HUES6 (cell line): ENCODE measurements at regions not wholly inside any gene's neighbourhood (a gene's known extent, or its start where the extent isn't known, plus 50 kb on each side); places are given as distances from the start of the nearest gene placed in this dataset.
"Not testable (repeated sequence)": the region's sequence is repeated elsewhere in the genome, so short reads cannot be mapped to it uniquely, and the experiment has no call there.

Source experiments
- H3K27ac ChIP-seq: 2 replicates; pipeline ENCODE4 v1.7.0; 2013; ENCODE audit warnings: low read depth, mild to moderate bottlenecking, low read length, inconsistent platforms
- H3K27me3 ChIP-seq: 2 replicates; pipeline ENCODE4 v1.6.1; 2013; ENCODE audit warnings: low read length; ENCODE audit not compliant: control insufficient read depth, insufficient read depth
- H3K36me3 ChIP-seq: 2 replicates; pipeline ENCODE4 v1.6.1; 2013; ENCODE audit warnings: low read length; ENCODE audit not compliant: control insufficient read depth, insufficient read depth
- H3K4me1 ChIP-seq: 2 replicates; pipeline ENCODE4 v1.6.1; 2013; ENCODE audit warnings: low read length; ENCODE audit not compliant: control insufficient read depth, insufficient read depth
- H3K4me3 ChIP-seq: 2 replicates; pipeline ENCODE4 v1.5.1; 2013; ENCODE audit warnings: low read depth, low read length
- H3K9ac ChIP-seq: one replicate; pipeline ENCODE4 v1.6.1; 2013; ENCODE audit warnings: mild to moderate bottlenecking, low read length
- H3K9me3 ChIP-seq: 2 replicates; pipeline ENCODE4 v1.6.1; 2013; ENCODE audit warnings: low read depth, low read length; ENCODE audit not compliant: control insufficient read depth, insufficient read depth

- Histone ChIP-seq H3K27ac (no peak overlapping the region), H3K9ac (no peak overlapping the region), H3K9me3 (no peaks in the 10 kb centered on the region), H3K4me1 (peaks cover 24% of the 10 kb centered on the region), H3K27me3 (peaks cover 100% of the 10 kb centered on the region), H3K4me3 (no peak overlapping the region), H3K36me3 (no peaks in the 10 kb centered on the region)
These were observed 78.7 kb upstream of the EN2 start for GRCh38 chr7:155378959-155379871.

- Histone ChIP-seq H3K36me3 (no peaks in the 10 kb centered on the region), H3K4me3 (no peak overlapping the region), H3K27me3 (peaks cover 100% of the 10 kb centered on the region), H3K9ac (no peak overlapping the region), H3K4me1 (peaks cover 17% of the 10 kb centered on the region), H3K9me3 (no peaks in the 10 kb centered on the region), H3K27ac (no peak overlapping the region)
These were observed 77.6 kb upstream of the EN2 start for GRCh38 chr7:155380221-155380861.

- no peaks in the 10 kb centered on the region for H3K36me3 ChIP-seq
- no peak overlapping the region for H3K9ac ChIP-seq
- no peak overlapping the region for H3K27ac ChIP-seq
- peaks cover 100% of the 10 kb centered on the region for H3K27me3 ChIP-seq
- H3K9me3 ChIP-seq, result no peaks in the 10 kb centered on the region
- H3K4me1 ChIP-seq, result peaks cover 17% of the 10 kb centered on the region
- H3K4me3 ChIP-seq, result peak overlapping the region; percentile 61
These were observed 76.7 kb upstream of the EN2 start for GRCh38 chr7:155380976-155381851.

GRCh38 chr7:155381852-155382801, 75.8 kb upstream of the EN2 start:
- Histone ChIP-seq H3K4me1 (peaks cover 17% of the 10 kb centered on the region), H3K27ac (no peak overlapping the region), H3K4me3 (peak overlapping the region; percentile 61), H3K9me3 (no peaks in the 10 kb centered on the region), H3K9ac (no peak overlapping the region), H3K36me3 (no peaks in the 10 kb centered on the region), H3K27me3 (peaks cover 100% of the 10 kb centered on the region)

GRCh38 chr7:155382802-155383171, 75.1 kb upstream of the EN2 start:
- peaks cover 14% of the 10 kb centered on the region for H3K4me1 ChIP-seq
- H3K4me3 ChIP-seq, result no peak overlapping the region
- H3K9me3 ChIP-seq, result no peaks in the 10 kb centered on the region
- H3K27me3 ChIP-seq, result peaks cover 100% of the 10 kb centered on the region
- no peaks in the 10 kb centered on the region for H3K36me3 ChIP-seq
- H3K9ac ChIP-seq, result no peak overlapping the region
- no peak overlapping the region for H3K27ac ChIP-seq

GRCh38 chr7:155383756-155384491, 74.0 kb upstream of the EN2 start:
- Histone ChIP-seq H3K4me3 (no peak overlapping the region), H3K27ac (no peak overlapping the region), H3K36me3 (no peaks in the 10 kb centered on the region), H3K4me1 (peaks cover 11% of the 10 kb centered on the region), H3K9me3 (no peaks in the 10 kb centered on the region), H3K9ac (no peak overlapping the region), H3K27me3 (peaks cover 100% of the 10 kb centered on the region)

GRCh38 chr7:155384751-155385150, 73.2 kb upstream of the EN2 start:
- no peaks in the 10 kb centered on the region for H3K9me3 ChIP-seq
- H3K36me3 ChIP-seq, result no peaks in the 10 kb centered on the region
- H3K27ac ChIP-seq, result no peak overlapping the region
- no peak overlapping the region for H3K9ac ChIP-seq
- H3K27me3 ChIP-seq, result peaks cover 99% of the 10 kb centered on the region
- peaks cover 11% of the 10 kb centered on the region for H3K4me1 ChIP-seq
- H3K4me3 ChIP-seq, result no peak overlapping the region

GRCh38 chr7:155385182-155385581, 72.7 kb upstream of the EN2 start:
- not testable (repeated sequence) for H3K36me3 ChIP-seq, H3K4me3 ChIP-seq, H3K9ac ChIP-seq, H3K27ac ChIP-seq, H3K9me3 ChIP-seq
- peaks cover 99% of the 10 kb centered on the region for H3K27me3 ChIP-seq
- H3K4me1 ChIP-seq, result peaks cover 11% of the 10 kb centered on the region

GRCh38 chr7:155386608-155387007, 71.3 kb upstream of the EN2 start:
- H3K27ac ChIP-seq, result no peak overlapping the region
- no peak overlapping the region for H3K9ac ChIP-seq
- H3K4me1 ChIP-seq, result peaks cover 5% of the 10 kb centered on the region
- peaks cover 93% of the 10 kb centered on the region for H3K27me3 ChIP-seq
- no peaks in the 10 kb centered on the region for H3K36me3 ChIP-seq
- no peaks in the 10 kb centered on the region for H3K9me3 ChIP-seq
- H3K4me3 ChIP-seq, result no peak overlapping the region
